Heart left ventricle (tissue), 16 donors: ENCODE measurements at regions not wholly inside any gene's neighbourhood (a gene's known extent, or its start where the extent isn't known, plus 50 kb on each side); places are given as distances from the start of the nearest gene placed in this dataset.

Experiments used
- ATAC-seq, 4 donors: fragments of 200-7000 bp; cut with Tn5 transposase; one replicate each; pipeline ENCODE4 v1.9.1; 2020 to 2022; ENCODE audit warnings: moderate library complexity in 4 of 4, mild to moderate bottlenecking in 3 of 4, moderate number of reproducible peaks in 1 of 4
- DNase-seq, 5 donors: peaks; one replicate each; pipeline ENCODE4 v3.0.0-alpha.2; 2020
- H3K27ac ChIP-seq, 12 donors: fragments of 200-600 bp; sonication (generic) in 4 of 12; one replicate each; pipeline versions ENCODE4 v1.5.0 to v1.8.0; 2016 to 2022; ENCODE audit warnings: mild to moderate bottlenecking in 2 of 12
- H3K27me3 ChIP-seq, 9 donors: fragments of 200-600 bp; sonication (generic) in 2 of 9; one replicate each; pipeline versions ENCODE4 v1.5.1 to v1.8.0; 2016 to 2022; ENCODE audit warnings: mild to moderate bottlenecking in 3 of 9
- H3K36me3 ChIP-seq, 9 donors: fragments of 200-600 bp; sonication (generic) in 2 of 9; one replicate each; pipeline versions ENCODE4 v1.5.0 to v1.8.0; 2018 to 2022; ENCODE audit warnings: mild to moderate bottlenecking in 2 of 9
- H3K4me1 ChIP-seq, 12 donors: fragments of 200-600 bp; sonication (generic) in 4 of 12; one replicate each; pipeline versions ENCODE4 v1.5.0 to v1.8.0; 2016 to 2022; ENCODE audit warnings: mild to moderate bottlenecking in 3 of 12
- H3K4me3 ChIP-seq, 12 donors: fragments of 200-600 bp; sonication (generic) in 4 of 12; one replicate each; pipeline versions ENCODE4 v1.5.0 to v1.8.0; 2017 to 2022; ENCODE audit warnings: mild to moderate bottlenecking in 9 of 12, moderate library complexity in 4 of 12
- H3K9me3 ChIP-seq, 12 donors: fragments of 200-600 bp; sonication (generic) in 4 of 12; one replicate each; pipeline versions ENCODE4 v1.5.0 to v1.8.0; 2016 to 2022; ENCODE audit warnings: mild to moderate bottlenecking in 1 of 12
- POLR2A ChIP-seq, 2 donors: fragments of 450-650 bp; IDR thresholded peaks; one replicate each; pipeline ENCODE4 v1.6.1; 2017; ENCODE audit warnings: antibody characterized with exemption in 2 of 2, mild to moderate bottlenecking in 2 of 2, moderate library complexity in 2 of 2
- WGBS, 4 donors: extraction: QIAGEN DNeasy Blood & Tissue Kit in 2 of 4; methylation state at CpG; one replicate each; pipeline versions ENCODE4 v1.1.5 to v1.1.7; 2013 to 2018; 5-methylcytosine and 5-hydroxymethylcytosine counted together
- intact Hi-C, 10 donors: fragments of 100-400 bp; cut with DNase I; formaldehyde crosslinking; loops; one replicate each; pipeline versions ENCODE4 v1.11.1 to v1.14.2; 2022
- TF ChIP-seq, protein P1 (sequence below), 12 donors: fragments of 200-600 bp; sonication (generic) in 4 of 12; IDR thresholded peaks; one replicate each; pipeline versions ENCODE4 v1.5.0 to v1.8.0; 2018 to 2022; ENCODE audit warnings: antibody characterized with exemption in 12 of 12, mild to moderate bottlenecking in 5 of 12
- donor health status: ischemic (EF 13 %, LVEDD 7.1; RV severe dilation, severe dysfunction).
- donor health status: healthy with polysubstance abuse.
- donor health status: DM: no; HTN: yes; CAD: no.
- donor health status: DM: no; HTN: no; CAD: no.
- donor health status: ischemic (EF 25% LVEDD 6.9; RV normal size, moderate dysfunction).
- donor health status: ischemic (EF 25% LVEDD 5.7; RV mildly dilated, moderate dysfunction).
- donor health status: healthy.
- donor health status: DM: yes; HTN: yes; CAD: no.
- donor health status: ischemic (EF 35%, LVEDD 5.7; RV mildly dilated, moderate dysfunction).
- donor health status: nonischemic (EF 11% LVEDD 7.7; RV severe dilation, severe dysfunction).
- donor health status: DM: yes; HTN: yes; CAD: no.
- donor health status: PGD.
- donor health status: ischemic (EF 29% LVEDD 5.4; RV normal size, mild dysfunction).
- donor health status: nonischemic (EF 23%, LVEDD 6.1; RV moderate dilation, normal function).

DNA sequence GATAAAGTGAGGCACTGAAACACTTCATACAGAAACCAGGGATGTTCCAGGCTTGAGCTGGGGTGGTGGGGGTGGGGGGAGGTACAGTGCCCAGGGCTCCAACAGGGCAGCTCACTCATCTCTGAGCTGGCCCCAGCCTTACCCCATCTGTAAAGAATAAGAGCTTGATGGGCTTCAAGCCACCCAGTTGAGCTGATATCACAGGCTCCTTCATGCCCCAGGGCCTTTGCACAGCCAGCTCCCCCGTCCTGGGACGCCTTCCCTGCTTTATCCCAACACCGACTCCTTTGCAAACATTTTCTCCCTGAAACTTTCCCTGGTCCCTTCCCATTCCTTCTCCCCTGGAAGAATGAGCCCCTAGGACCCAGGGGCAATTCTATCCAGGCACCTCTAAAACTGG is 261.7 kb downstream of the PARN start:
- intact Hi-C loops = no loop called here

DNA sequence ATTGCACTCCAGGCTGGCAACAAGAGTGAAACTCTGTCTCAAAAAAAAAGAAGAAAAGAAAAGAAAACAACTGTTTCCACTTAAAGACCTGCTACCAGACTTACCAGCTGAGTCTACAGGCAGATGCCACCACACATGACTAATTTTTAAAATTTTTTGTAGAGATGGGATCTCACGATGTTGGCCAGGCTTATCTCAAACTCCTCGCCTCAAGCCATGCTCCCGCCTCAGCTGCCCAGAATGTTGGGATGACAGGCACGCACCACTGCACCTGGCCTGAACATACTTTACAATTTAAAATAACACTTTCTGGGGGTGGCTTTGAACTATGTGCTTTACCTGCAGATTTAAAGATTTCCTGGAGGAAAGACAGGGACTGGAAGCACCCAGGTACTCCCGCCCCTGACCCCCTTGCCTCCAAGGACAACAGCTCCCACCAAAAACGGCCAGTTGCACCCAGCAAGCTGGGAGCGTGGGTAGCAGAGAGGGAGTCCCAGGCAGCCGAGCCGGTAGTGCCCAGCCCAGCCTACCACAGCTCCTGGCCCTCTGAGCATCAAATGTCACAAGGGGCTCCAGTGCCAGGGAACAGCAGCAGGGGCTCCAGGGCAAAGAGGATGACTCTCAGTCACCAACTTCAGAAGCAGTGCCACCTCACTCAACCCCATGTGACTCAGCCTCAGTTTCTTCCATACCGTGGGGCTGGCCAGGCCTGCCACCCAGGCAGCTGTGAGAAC is 262.9 kb downstream of the PARN start:
- H3K36me3 ChIP-seq = no peaks in the 10 kb centered on the region
- H3K4me3 ChIP-seq = no peak overlapping the region
- 77 to 84% (median 81%) methylated on average over 10 of the region's 10 CpGs for WGBS, 4 donors
- H3K27me3 ChIP-seq = no peaks in the 10 kb centered on the region
- ATAC-seq (no peak), DNase-seq (no peak)
- peaks cover 0 to 7% (median 0%) of the 10 kb centered on the region in 12 donors for H3K4me1 ChIP-seq
- intact Hi-C loops = no loop called here
- TF ChIP-seq, protein P1, sequence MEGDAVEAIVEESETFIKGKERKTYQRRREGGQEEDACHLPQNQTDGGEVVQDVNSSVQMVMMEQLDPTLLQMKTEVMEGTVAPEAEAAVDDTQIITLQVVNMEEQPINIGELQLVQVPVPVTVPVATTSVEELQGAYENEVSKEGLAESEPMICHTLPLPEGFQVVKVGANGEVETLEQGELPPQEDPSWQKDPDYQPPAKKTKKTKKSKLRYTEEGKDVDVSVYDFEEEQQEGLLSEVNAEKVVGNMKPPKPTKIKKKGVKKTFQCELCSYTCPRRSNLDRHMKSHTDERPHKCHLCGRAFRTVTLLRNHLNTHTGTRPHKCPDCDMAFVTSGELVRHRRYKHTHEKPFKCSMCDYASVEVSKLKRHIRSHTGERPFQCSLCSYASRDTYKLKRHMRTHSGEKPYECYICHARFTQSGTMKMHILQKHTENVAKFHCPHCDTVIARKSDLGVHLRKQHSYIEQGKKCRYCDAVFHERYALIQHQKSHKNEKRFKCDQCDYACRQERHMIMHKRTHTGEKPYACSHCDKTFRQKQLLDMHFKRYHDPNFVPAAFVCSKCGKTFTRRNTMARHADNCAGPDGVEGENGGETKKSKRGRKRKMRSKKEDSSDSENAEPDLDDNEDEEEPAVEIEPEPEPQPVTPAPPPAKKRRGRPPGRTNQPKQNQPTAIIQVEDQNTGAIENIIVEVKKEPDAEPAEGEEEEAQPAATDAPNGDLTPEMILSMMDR (IDR thresholded peaks at IDR 0.05) = no peak
- TF ChIP-seq POLR2A (IDR thresholded peaks at IDR 0.05) = no peak
- H3K27ac ChIP-seq = no peak overlapping the region
- H3K9me3 ChIP-seq = no peaks in the 10 kb centered on the region

More for the DNA sequence above, 261.7 kb downstream of the PARN start:
- DNase-seq (no peak), ATAC-seq (no peak)
- peaks cover 0 to 7% (median 0%) of the 10 kb centered on the region in 12 donors for H3K4me1 ChIP-seq
- H3K9me3 ChIP-seq = no peaks in the 10 kb centered on the region
- H3K27ac ChIP-seq = no peak overlapping the region
- TF ChIP-seq, protein P1 (IDR thresholded peaks at IDR 0.05) = no peak
- no peak for TF ChIP-seq POLR2A (IDR thresholded peaks at IDR 0.05)
- no peak overlapping the region for H3K4me3 ChIP-seq
- WGBS, 4 donors = 87 to 96% (median 93%) methylated on average over 3 of the region's 3 CpGs
- H3K36me3 ChIP-seq = no peaks in the 10 kb centered on the region
- no peaks in the 10 kb centered on the region for H3K27me3 ChIP-seq

DNA sequence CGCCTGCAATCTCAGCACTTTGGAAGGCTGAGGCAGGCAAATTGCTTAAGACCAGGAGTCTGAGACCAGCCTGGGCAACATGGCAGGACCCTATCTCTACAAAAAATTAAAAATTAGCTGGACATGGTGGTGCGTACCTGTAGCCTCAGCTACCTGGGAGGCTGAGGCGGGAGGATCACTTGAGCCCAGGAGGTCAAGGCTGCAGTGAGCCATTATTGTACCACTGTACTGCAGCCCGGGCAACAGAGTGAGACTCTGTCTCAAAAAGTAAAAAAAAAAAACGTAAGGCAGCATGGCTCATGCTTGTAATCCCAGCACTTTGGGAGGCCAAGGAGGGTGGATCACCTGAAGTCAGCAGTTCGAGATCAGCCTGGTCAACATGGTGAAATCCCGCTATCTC is 263.6 kb downstream of the PARN start:
- ATAC-seq (no peak), DNase-seq (no peak)
- no peak for TF ChIP-seq POLR2A (IDR thresholded peaks at IDR 0.05)
- TF ChIP-seq, protein P1 (IDR thresholded peaks at IDR 0.05) = no peak
- H3K9me3 ChIP-seq = no peaks in the 10 kb centered on the region
- H3K4me3 ChIP-seq = no peak overlapping the region
- intact Hi-C loops = no loop called here
- 89 to 94% (median 90%) methylated on average over 7 of the region's 7 CpGs for WGBS, 4 donors
- H3K27me3 ChIP-seq = no peaks in the 10 kb centered on the region
- H3K27ac ChIP-seq = no peak overlapping the region
- H3K36me3 ChIP-seq = no peaks in the 10 kb centered on the region
- H3K4me1 ChIP-seq = peaks cover 0 to 7% (median 0%) of the 10 kb centered on the region in 12 donors

DNA sequence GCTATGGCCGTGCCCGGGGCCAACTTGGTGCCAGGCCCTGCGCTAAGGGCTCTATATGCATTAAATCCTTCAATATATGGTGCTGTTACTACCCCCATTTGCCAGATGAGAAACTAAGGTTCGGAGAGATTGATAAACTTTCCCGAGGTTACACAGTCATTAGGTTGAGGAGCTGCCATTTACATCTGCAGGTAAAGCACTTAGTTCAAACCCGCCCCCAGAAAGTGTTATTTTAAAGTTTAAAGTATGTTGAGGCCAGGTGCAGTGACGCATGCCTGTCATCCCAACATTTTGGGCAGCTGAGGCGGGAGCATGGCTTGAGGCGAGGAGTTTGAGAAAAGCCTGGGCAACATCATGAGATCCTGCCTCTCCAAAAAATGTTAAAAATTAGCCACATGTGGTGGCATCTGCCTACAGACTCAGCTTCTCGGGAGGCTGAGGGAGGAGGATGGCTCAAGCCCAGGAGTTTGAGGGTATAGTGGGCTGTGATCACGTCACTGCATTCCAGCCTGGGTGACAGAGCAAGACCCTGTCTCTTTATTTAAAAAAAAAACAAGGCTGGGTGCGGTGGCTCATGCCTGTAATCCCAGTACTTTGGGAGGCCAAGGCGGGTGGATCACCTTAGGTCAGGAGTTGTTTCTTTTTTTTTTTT is 264.7 kb downstream of the PARN start:
- no peaks in the 10 kb centered on the region for H3K27me3 ChIP-seq
- intact Hi-C loops = no loop called here
- no peaks in the 10 kb centered on the region for H3K9me3 ChIP-seq
- ATAC-seq (no peak), DNase-seq (no peak)
- TF ChIP-seq POLR2A (IDR thresholded peaks at IDR 0.05) = no peak
- TF ChIP-seq, protein P1 (IDR thresholded peaks at IDR 0.05) = no peak
- 83 to 93% (median 89%) methylated on average over 13 of the region's 13 CpGs for WGBS, 4 donors
- H3K4me3 ChIP-seq = no peak overlapping the region
- H3K4me1 ChIP-seq = peaks cover 0 to under 1% (median 0%) of the 10 kb centered on the region in 12 donors
- no peak overlapping the region for H3K27ac ChIP-seq
- H3K36me3 ChIP-seq = no peaks in the 10 kb centered on the region
